ENCODE measurements at regions not wholly inside any gene's neighbourhood (a gene's known extent, or its start where the extent isn't known, plus 50 kb on each side); places are given as distances from the start of the nearest gene placed in this dataset.
A peak's percentile ranks its signal among the peaks of the same experiment; 100 is the strongest.

GRCh38 chr16:13766334-13766733 is 153.6 kb upstream of the ERCC4 start:
- no peak for DNase-seq

- DNase-seq: no peak
These were observed 152.7 kb upstream of the ERCC4 start for GRCh38 chr16:13767215-13767614.

GRCh38 chr16:13768471-13768870 is 151.5 kb upstream of the ERCC4 start:
- DNase-seq: no peak

GRCh38 chr16:13770436-13770835 is 149.5 kb upstream of the ERCC4 start:
- DNase-seq: no peak

- no peak for DNase-seq
These were observed 147.2 kb upstream of the ERCC4 start for GRCh38 chr16:13772782-13773181.

GRCh38 chr16:13779676-13780075 is 140.3 kb upstream of the ERCC4 start:
- peak; percentile 27 to 59 for DNase-seq

GRCh38 chr16:13780406-13781168 is 139.4 kb upstream of the ERCC4 start:
- no peak for DNase-seq

- DNase-seq: no peak
These were observed 138.8 kb upstream of the ERCC4 start for GRCh38 chr16:13781169-13781564.

- DNase-seq: no peak
These were observed 138.2 kb upstream of the ERCC4 start for GRCh38 chr16:13781575-13782338.

GRCh38 chr16:13791095-13791494 is 128.9 kb upstream of the ERCC4 start:
- DNase-seq: no peak

GRCh38 chr16:13793841-13794409 is 126.0 kb upstream of the ERCC4 start:
- DNase-seq: no peak

- DNase-seq: no peak
These were observed 124.8 kb upstream of the ERCC4 start for GRCh38 chr16:13795131-13795530.

- DNase-seq: no peak
These were observed 122.2 kb upstream of the ERCC4 start for GRCh38 chr16:13797718-13798117.

- DNase-seq: no peak
These were observed 121.7 kb upstream of the ERCC4 start for GRCh38 chr16:13798211-13798610.

GRCh38 chr16:13803974-13804373 is 116.0 kb upstream of the ERCC4 start:
- DNase-seq: no peak

GRCh38 chr16:13805951-13806350 is 114.0 kb upstream of the ERCC4 start:
- no peak for DNase-seq

- DNase-seq: no peak
These were observed 113.3 kb upstream of the ERCC4 start for GRCh38 chr16:13806671-13807070.

GRCh38 chr16:13808102-13808501 is 111.9 kb upstream of the ERCC4 start:
- no peak for DNase-seq

- no peak for DNase-seq
These were observed 110.2 kb upstream of the ERCC4 start for GRCh38 chr16:13809765-13810164.

GRCh38 chr16:13811834-13812233 is 108.1 kb upstream of the ERCC4 start:
- DNase-seq: no peak

- no peak for DNase-seq
These were observed 103.3 kb upstream of the ERCC4 start for GRCh38 chr16:13816701-13817100.

GRCh38 chr16:13823501-13823900 is 96.5 kb upstream of the ERCC4 start:
- DNase-seq: no peak

GRCh38 chr16:13829697-13830299 is 90.2 kb upstream of the ERCC4 start:
- DNase-seq: no peak

- DNase-seq: no peak
These were observed 86.4 kb upstream of the ERCC4 start for GRCh38 chr16:13833515-13833914.
